Sigmoid colon (tissue), 4 donors: ENCODE measurements at regions not wholly inside any gene's neighbourhood (a gene's known extent, or its start where the extent isn't known, plus 50 kb on each side); places are given as distances from the start of the nearest gene placed in this dataset.

ENCODE experiments used
- CTCF ChIP-seq, 4 experiments: fragments of 450-650 bp in 3 of 4; fragments of 200-600 bp in 1 of 4; IDR thresholded peaks; one replicate each; pipeline ENCODE4 v1.5.1; 2016 to 2019; ENCODE audit warnings: antibody characterized with exemption in 4 of 4, mild to moderate bottlenecking in 3 of 4, moderate library complexity in 2 of 4
- EP300 ChIP-seq, 4 donors: sonication (generic); formaldehyde crosslinking; IDR thresholded peaks; one replicate each; pipeline ENCODE4 v1.6.1; 2017; ENCODE audit warnings: antibody characterized with exemption in 4 of 4
- POLR2A ChIP-seq, 2 donors: fragments of 450-650 bp; IDR thresholded peaks; one replicate each; pipeline ENCODE4 v1.6.1; 2016; ENCODE audit warnings: antibody characterized with exemption in 2 of 2, mild to moderate bottlenecking in 2 of 2, moderate library complexity in 2 of 2
- POLR2AphosphoS5 ChIP-seq, 4 donors: sonication (generic); formaldehyde crosslinking; IDR thresholded peaks; one replicate each; pipeline ENCODE4 v1.6.1; 2017; ENCODE audit warnings: antibody characterized with exemption in 4 of 4

- TF ChIP-seq POLR2AphosphoS5 (IDR thresholded peaks at IDR 0.05) (no peak), POLR2A (IDR thresholded peaks at IDR 0.05) (no peak), CTCF (IDR thresholded peaks at IDR 0.05) (no peak), EP300 (IDR thresholded peaks at IDR 0.05) (no peak)
These were observed 218.4 kb downstream of the STIM2 start for GRCh38 chr4:27078934-27079455.
